Lung (tissue), 11 donors: ENCODE measurements at regions not wholly inside any gene's neighbourhood (a gene's known extent, or its start where the extent isn't known, plus 50 kb on each side); places are given as distances from the start of the nearest gene placed in this dataset.
A peak's percentile ranks its signal among the peaks of the same experiment; 100 is the strongest.

Experiments used
- ATAC-seq: fragments of 200-7000 bp; cut with Tn5 transposase; one replicate; pipeline ENCODE4 v1.9.1; 2020; ENCODE audit warnings: moderate number of reproducible peaks; ENCODE audit not compliant: insufficient read depth, low FRiP score
- DNase-seq, 3 donors: peaks; one replicate each; pipeline ENCODE4 v3.0.0-alpha.2; 2013 to 2017
- H3K27ac ChIP-seq, 2 donors: one replicate each; pipeline ENCODE4 v1.5.1; 2013; ENCODE audit warnings: mild to moderate bottlenecking in 2 of 2, moderate library complexity in 2 of 2, control low read depth in 1 of 2, inconsistent platforms in 1 of 2, low read depth in 1 of 2, low read length in 1 of 2
- H3K27me3 ChIP-seq, 3 donors: one replicate each; pipeline ENCODE4 v1.5.1; 2013; ENCODE audit warnings: low read length in 2 of 3; ENCODE audit not compliant: control insufficient read depth in 3 of 3, insufficient read depth in 3 of 3
- H3K36me3 ChIP-seq, 4 donors: one replicate each; pipeline ENCODE4 v1.5.1; 2013; ENCODE audit warnings: low read length in 4 of 4, mild to moderate bottlenecking in 1 of 4, moderate library complexity in 1 of 4; ENCODE audit not compliant: control insufficient read depth in 4 of 4, insufficient read depth in 4 of 4
- H3K4me1 ChIP-seq, 5 donors: one replicate each; pipeline ENCODE4 v1.5.1; 2013; ENCODE audit warnings: low read length in 5 of 5, mild to moderate bottlenecking in 2 of 5, moderate library complexity in 1 of 5; ENCODE audit not compliant: control insufficient read depth in 5 of 5, insufficient read depth in 5 of 5
- H3K4me3 ChIP-seq: one replicate; pipeline ENCODE4 v1.5.1; 2013; ENCODE audit warnings: mild to moderate bottlenecking, control low read depth, moderate library complexity
- H3K9ac ChIP-seq, 2 donors: one replicate each; pipeline ENCODE4 v1.5.1; 2013; ENCODE audit warnings: low read length in 2 of 2, control low read depth in 1 of 2; ENCODE audit not compliant: insufficient read depth in 1 of 2
- H3K9me3 ChIP-seq, 4 donors: one replicate each; pipeline ENCODE4 v1.5.1; 2013; ENCODE audit warnings: low read length in 3 of 4, mild to moderate bottlenecking in 1 of 4, moderate library complexity in 1 of 4; ENCODE audit not compliant: control insufficient read depth in 4 of 4, insufficient read depth in 3 of 4
- WGBS, 2 donors: extraction: QIAGEN DNeasy Blood & Tissue Kit; methylation state at CpG; one replicate each; pipeline ENCODE4 v1.1.7; 2013; 5-methylcytosine and 5-hydroxymethylcytosine counted together
- TF ChIP-seq, protein P1 (sequence below): IDR thresholded peaks from 2 replicates; pipeline ENCODE4 v1.5.1; 2012; ENCODE audit warnings: mild to moderate bottlenecking; ENCODE audit errors: control extremely low read depth, extremely low read depth
- donor health status: control.
- donor health status: control.
- donor health status: Bipolar disorder and iron deficiency.
- donor health status: healthy.
- donor health status: DM: yes; HTN: yes; CAD: no.

DNA sequence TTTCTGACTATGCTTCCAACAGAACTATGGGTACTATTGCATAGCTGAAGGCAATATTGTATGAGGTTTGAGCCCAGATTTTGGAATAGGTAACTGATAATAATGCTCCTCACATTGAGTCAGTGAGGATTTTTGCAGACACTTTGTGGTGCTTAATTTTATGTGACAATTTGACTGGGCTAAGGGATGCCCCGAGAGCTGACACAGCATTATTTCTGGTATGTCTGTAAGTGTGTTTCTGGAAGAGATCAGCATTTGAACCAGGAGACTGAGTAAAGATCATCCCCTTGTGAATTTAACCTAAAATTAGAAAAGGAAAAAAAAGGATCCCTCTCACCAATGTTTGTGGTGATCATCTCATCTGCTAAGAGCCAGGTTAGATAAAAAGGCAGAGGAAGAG, 404.9 kb downstream of the AEBP2 start:
- Histone ChIP-seq H3K4me3 (no peak overlapping the region), H3K36me3 (no peaks in the 10 kb centered on the region), H3K27ac (no peak overlapping the region), H3K9me3 (peaks cover 0 to 1% (median under 1%) of the 10 kb centered on the region in 4 donors), H3K9ac (no peak overlapping the region), H3K27me3 (no peaks in the 10 kb centered on the region), H3K4me1 (peaks cover 0 to 38% (median 5%) of the 10 kb centered on the region in 5 donors)
- 98 to 100% methylated on average over 1 of the region's 1 CpG for whole genome bisulfite sequencing, 2 donors
- DNase-seq: no peak
- no peak for ATAC-seq
- TF ChIP-seq, protein P1, sequence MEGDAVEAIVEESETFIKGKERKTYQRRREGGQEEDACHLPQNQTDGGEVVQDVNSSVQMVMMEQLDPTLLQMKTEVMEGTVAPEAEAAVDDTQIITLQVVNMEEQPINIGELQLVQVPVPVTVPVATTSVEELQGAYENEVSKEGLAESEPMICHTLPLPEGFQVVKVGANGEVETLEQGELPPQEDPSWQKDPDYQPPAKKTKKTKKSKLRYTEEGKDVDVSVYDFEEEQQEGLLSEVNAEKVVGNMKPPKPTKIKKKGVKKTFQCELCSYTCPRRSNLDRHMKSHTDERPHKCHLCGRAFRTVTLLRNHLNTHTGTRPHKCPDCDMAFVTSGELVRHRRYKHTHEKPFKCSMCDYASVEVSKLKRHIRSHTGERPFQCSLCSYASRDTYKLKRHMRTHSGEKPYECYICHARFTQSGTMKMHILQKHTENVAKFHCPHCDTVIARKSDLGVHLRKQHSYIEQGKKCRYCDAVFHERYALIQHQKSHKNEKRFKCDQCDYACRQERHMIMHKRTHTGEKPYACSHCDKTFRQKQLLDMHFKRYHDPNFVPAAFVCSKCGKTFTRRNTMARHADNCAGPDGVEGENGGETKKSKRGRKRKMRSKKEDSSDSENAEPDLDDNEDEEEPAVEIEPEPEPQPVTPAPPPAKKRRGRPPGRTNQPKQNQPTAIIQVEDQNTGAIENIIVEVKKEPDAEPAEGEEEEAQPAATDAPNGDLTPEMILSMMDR: no peak

DNA sequence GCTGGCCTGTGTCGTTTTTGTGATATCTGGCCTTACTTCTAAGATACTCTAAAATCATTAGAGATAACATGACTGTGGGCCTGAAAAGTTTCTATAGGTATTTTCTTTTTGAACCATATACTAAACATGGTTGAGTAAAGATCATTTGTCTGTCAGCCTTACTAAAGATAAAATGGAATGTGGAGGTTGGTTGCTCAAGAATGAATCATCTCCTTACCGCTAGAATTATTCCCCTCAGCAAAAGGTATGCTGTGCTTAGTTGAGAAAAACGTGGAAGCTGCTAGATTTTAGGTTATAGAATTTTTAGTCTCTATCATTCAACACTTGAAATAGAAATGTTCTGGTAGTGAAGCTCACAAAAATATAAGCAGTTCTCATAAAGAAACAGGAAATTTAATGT, 407.3 kb downstream of the AEBP2 start:
- peaks cover 0 to 8% (median under 1%) of the 10 kb centered on the region in 4 donors for H3K9me3 ChIP-seq
- H3K4me1 ChIP-seq: peaks cover 0 to 42% (median 5%) of the 10 kb centered on the region in 5 donors
- TF ChIP-seq, protein P1: no peak
- H3K9ac ChIP-seq: no peak overlapping the region
- H3K4me3 ChIP-seq: no peak overlapping the region
- H3K36me3 ChIP-seq: no peaks in the 10 kb centered on the region
- DNase-seq (no peak), ATAC-seq (no peak)
- H3K27me3 ChIP-seq: no peaks in the 10 kb centered on the region
- WGBS, 2 donors: 38 to 43% methylated on average over 3 of the region's 3 CpGs
- H3K27ac ChIP-seq: peak overlapping the region in 1 of 2 donors; percentile 64

DNA sequence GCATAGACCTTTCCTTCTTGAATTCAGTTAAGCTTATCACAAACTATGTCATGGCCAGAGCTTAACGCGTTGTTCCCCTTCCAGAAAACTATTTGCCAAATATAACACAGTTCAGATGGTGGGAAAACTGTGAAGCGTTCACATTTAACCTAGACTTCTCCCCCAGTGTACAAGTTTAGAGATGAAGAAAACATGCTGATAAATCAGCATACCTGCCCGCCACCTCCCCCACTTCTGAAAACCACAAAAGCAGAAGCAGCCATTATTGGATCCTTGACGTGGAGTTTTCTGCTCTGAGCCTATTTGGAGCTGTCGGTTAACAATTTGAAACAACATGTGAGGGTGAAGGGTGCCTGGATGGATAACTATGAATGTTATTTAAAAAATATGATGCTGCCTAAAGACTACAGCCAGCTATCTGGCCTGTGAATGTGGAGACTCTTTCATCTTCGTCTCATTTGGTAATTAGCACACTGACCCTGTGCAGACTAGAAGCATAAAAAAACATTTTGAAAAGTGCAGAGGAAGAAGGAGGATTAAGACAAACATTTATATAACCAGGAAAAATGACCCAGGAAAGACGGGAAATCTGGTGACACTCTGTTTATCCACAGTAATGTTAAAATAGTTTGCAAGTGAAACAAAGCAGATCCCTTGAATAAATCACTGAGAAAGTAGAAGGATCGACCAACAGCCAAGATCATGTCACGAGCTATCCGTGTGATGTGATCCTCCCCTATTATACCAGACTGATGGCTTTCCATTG, 408.2 kb downstream of the AEBP2 start:
- Histone ChIP-seq H3K4me3 (no peak overlapping the region), H3K9me3 (peaks cover 0 to 8% (median under 1%) of the 10 kb centered on the region in 4 donors), H3K36me3 (no peaks in the 10 kb centered on the region), H3K4me1 (peaks cover 0 to 40% (median 7%) of the 10 kb centered on the region in 5 donors), H3K27me3 (no peaks in the 10 kb centered on the region), H3K9ac (peak overlapping the region in 1 of 2 donors; percentile 20), H3K27ac (peak overlapping the region; percentile 13 to 96)
- TF ChIP-seq, protein P1: no peak
- WGBS, 2 donors: 34% methylated on average over 11 of the region's 11 CpGs
- DNase-seq (peak; percentile 64 to 94 (median 91)), ATAC-seq (no peak)
